HepG2 (cell line): ENCODE measurements at regions not wholly inside any gene's neighbourhood (a gene's known extent, or its start where the extent isn't known, plus 50 kb on each side); places are given as distances from the start of the nearest gene placed in this dataset.

ENCODE experiments used
- ATAC-seq: fragments of 200-7000 bp; cut with Tn5 transposase; 3 replicates; pipeline ENCODE4 v1.9.1; 2020; ENCODE audit warnings: mild to moderate bottlenecking, moderate library complexity
- BruUV-seq: library from RNA; stranded (reverse); fragments of 400-500 nt; replicated peaks from 2 replicates; lab custom pipeline; 2021; lab: Mats Ljungman, UMichigan
- CTCF ChIA-PET: fragments of 300-600 bp; formaldehyde crosslinking; extraction: SDS; loops from one replicate; lab custom pipeline; 2021; ENCODE audit warnings: low total read pairs, inconsistent platforms, low intra/inter-chr PET ratio; lab: Yijun Ruan, JAX
- POLR2A ChIA-PET: fragments of 350-600 bp; sonication (Branson Sonifier 250); formaldehyde crosslinking; loops from one replicate; lab custom pipeline; 2020; ENCODE audit warnings: antibody characterized with exemption, inconsistent platforms; lab: Yijun Ruan, JAX
- DNase-seq: peaks from one replicate; pipeline ENCODE4 v3.0.0-alpha.2; 2015; ENCODE audit warnings: low spot score
- FAIRE-seq: peaks from 3 replicates; lab custom pipeline; 2011; peaks lifted over from hg19 to GRCh38; lab: Jason Lieb, UNC
- H2AFZ ChIP-seq: one replicate; pipeline ENCODE4 v1.6.1; 2011; ENCODE audit warnings: low read length, inconsistent platforms
- H3K27ac ChIP-seq: fragments of 300-600 bp; 3 replicates; pipeline ENCODE4 v1.8.0; 2011; ENCODE audit warnings: mixed run types, mild to moderate bottlenecking, mixed read lengths, low read length, inconsistent platforms; ENCODE audit not compliant: insufficient read depth; ENCODE audit errors: extremely low read length
- H3K27me3 ChIP-seq, 2 experiments: fragments of 200-600 bp in 1 of 2; 2 replicates in 1 of 2; 3 replicates in 1 of 2; pipeline versions ENCODE4 v1.6.0 to v1.8.0; 2011; ENCODE audit warnings: low read length in 2 of 2, mild to moderate bottlenecking in 2 of 2, moderate library complexity in 2 of 2, inconsistent platforms in 1 of 2; ENCODE audit not compliant: insufficient read depth in 2 of 2, control insufficient read depth in 1 of 2
- H3K36me3 ChIP-seq, 2 experiments: fragments of 200-600 bp in 1 of 2; replicated peaks in 1 of 2; 2 replicates in 1 of 2; 3 replicates in 1 of 2; pipeline versions ENCODE4 v1.5.1 to v1.8.0; 2011; ENCODE audit warnings: low read length in 2 of 2, inconsistent platforms in 1 of 2; ENCODE audit not compliant: insufficient read depth in 2 of 2, control insufficient read depth in 1 of 2
- H3K4me1 ChIP-seq: 2 replicates; pipeline ENCODE4 v1.5.1; 2012; ENCODE audit warnings: low read length, inconsistent platforms; ENCODE audit not compliant: insufficient read depth
- H3K4me2 ChIP-seq: 2 replicates; pipeline ENCODE4 v1.6.0; 2011; ENCODE audit warnings: low read depth, low read length, inconsistent platforms
- H3K4me3 ChIP-seq, 3 experiments: fragments of 200-600 bp in 1 of 3; sonication (generic), shearing (Covaris generic) in 1 of 3; replicated peaks in 1 of 3; 2 replicates each; pipeline ENCODE4 v1.5.1; 2011 to 2016; ENCODE audit warnings: low read length in 3 of 3, inconsistent platforms in 2 of 3, low read depth in 2 of 3, mild to moderate bottlenecking in 2 of 3, control low read depth in 1 of 3, mixed read lengths in 1 of 3; ENCODE audit not compliant: insufficient read depth in 1 of 3
- H3K79me2 ChIP-seq: one replicate; pipeline ENCODE4 v1.6.1; 2011; ENCODE audit warnings: low read length, inconsistent platforms; ENCODE audit not compliant: insufficient read depth
- H3K9ac ChIP-seq: 2 replicates; pipeline ENCODE4 v1.6.0; 2011; ENCODE audit warnings: mild to moderate bottlenecking, low read depth, low read length, inconsistent platforms; ENCODE audit not compliant: insufficient read depth
- H3K9me3 ChIP-seq: 2 replicates; pipeline ENCODE4 v1.5.1; 2012; ENCODE audit warnings: mild to moderate bottlenecking, low read length
- H4K20me1 ChIP-seq: 2 replicates; pipeline ENCODE4 v1.6.0; 2011; ENCODE audit warnings: inconsistent platforms, mild to moderate bottlenecking, low read length, moderate library complexity; ENCODE audit not compliant: insufficient read depth
- GATA4 ChIP-seq: sonication (generic); IDR thresholded peaks from 2 replicates; pipeline ENCODE4 v1.6.1; 2016; ENCODE audit warnings: antibody characterized with exemption, low read depth, borderline replicate concordance
- HNRNPLL ChIP-seq: fragments of 200-400 bp; formaldehyde crosslinking; IDR thresholded peaks from 2 replicates; pipeline ENCODE4 v1.6.1; 2017; ENCODE audit warnings: mild to moderate bottlenecking, low read depth, low read length; ENCODE audit not compliant: poor library complexity, severe bottlenecking
- MZF1 ChIP-seq: sonication (generic); formaldehyde crosslinking; IDR thresholded peaks from 2 replicates; pipeline ENCODE4 v1.8.1; 2023; ENCODE audit warnings: mild to moderate bottlenecking, missing genetic modification reagents, borderline replicate concordance
- NBN ChIP-seq: fragments of 450-650 bp; conservative IDR thresholded peaks from 2 replicates; pipeline ENCODE4 v1.6.1; 2017
- RXRB ChIP-seq: IDR thresholded peaks from 2 replicates; pipeline ENCODE4 v1.6.1; 2016; ENCODE audit warnings: borderline replicate concordance, missing genetic modification reagents, missing compliant biosample characterization
- SMARCC2 ChIP-seq: fragments of 450-650 bp; IDR thresholded peaks from 2 replicates; pipeline ENCODE4 v1.6.1; 2017; ENCODE audit warnings: antibody characterized with exemption, mild to moderate bottlenecking
- ZNF160 ChIP-seq: sonication (generic); formaldehyde crosslinking; IDR thresholded peaks from 2 replicates; pipeline ENCODE4 v1.8.0; 2022; ENCODE audit warnings: mild to moderate bottlenecking, inconsistent platforms, missing genetic modification reagents
- ZNF33B ChIP-seq: sonication (generic); formaldehyde crosslinking; IDR thresholded peaks from 2 replicates; pipeline ENCODE4 v1.5.1; 2020; ENCODE audit warnings: mild to moderate bottlenecking, missing genetic modification reagents
- ZNF564 ChIP-seq: sonication (generic); formaldehyde crosslinking; IDR thresholded peaks from 2 replicates; pipeline ENCODE4 v1.8.1; 2023; ENCODE audit warnings: mild to moderate bottlenecking, missing genetic modification reagents
- ZNF616 ChIP-seq: sonication (generic); formaldehyde crosslinking; IDR thresholded peaks from 2 replicates; pipeline ENCODE4 v1.5.0; 2020; ENCODE audit warnings: low read depth, mild to moderate bottlenecking, missing genetic modification reagents
- WGBS: methylation state at CpG from one replicate; pipeline ENCODE4 v1.1.6; 2017; ENCODE audit warnings: low lambda C conversion rate; 5-methylcytosine and 5-hydroxymethylcytosine counted together
- in situ Hi-C: cut with HindIII; loops from 2 replicates; pipeline ENCODE4 v1.10.0; 2017; ENCODE audit warnings: low pct_unique_long_range_greater_than_20kb; ENCODE audit not compliant: extremely low pct_ligation_motif_present
- intact Hi-C: fragments of 100-400 bp; cut with micrococcal nuclease; formaldehyde crosslinking; loops from one replicate; pipeline ENCODE4 v1.10.0; 2022; ENCODE audit not compliant: unreplicated experiment
- TF ChIP-seq, protein P1 (sequence below): sonication (generic); formaldehyde crosslinking; IDR thresholded peaks from 2 replicates; pipeline ENCODE4 v1.4.0; 2020; ENCODE audit warnings: missing genetic modification reagents, mild to moderate bottlenecking, borderline replicate concordance
- TF ChIP-seq, protein P2 (sequence below), 2 experiments: sonication (generic) in 1 of 2; formaldehyde crosslinking in 1 of 2; IDR thresholded peaks; 2 replicates each; pipeline versions ENCODE4 v1.6.1 to v1.9.0; 2014 to 2022; ENCODE audit warnings: antibody characterized with exemption in 1 of 2, borderline replicate concordance in 1 of 2, inconsistent platforms in 1 of 2, low read depth in 1 of 2, missing genetic modification reagents in 1 of 2
- TF ChIP-seq, protein P3 (sequence below): sonication (generic); formaldehyde crosslinking; IDR thresholded peaks from 2 replicates; pipeline ENCODE4 v1.8.0; 2022; ENCODE audit warnings: missing genetic modification reagents, mild to moderate bottlenecking, inconsistent platforms, borderline replicate concordance
- TF ChIP-seq, protein P4 (sequence below): sonication (generic); formaldehyde crosslinking; IDR thresholded peaks from 2 replicates; pipeline ENCODE4 v1.4.0; 2020; ENCODE audit warnings: missing genetic modification reagents
- TF ChIP-seq, protein P5 (sequence below): sonication (generic); formaldehyde crosslinking; conservative IDR thresholded peaks from 2 replicates; pipeline ENCODE4 v1.4.0; 2020; ENCODE audit warnings: missing genetic modification reagents

DNA sequence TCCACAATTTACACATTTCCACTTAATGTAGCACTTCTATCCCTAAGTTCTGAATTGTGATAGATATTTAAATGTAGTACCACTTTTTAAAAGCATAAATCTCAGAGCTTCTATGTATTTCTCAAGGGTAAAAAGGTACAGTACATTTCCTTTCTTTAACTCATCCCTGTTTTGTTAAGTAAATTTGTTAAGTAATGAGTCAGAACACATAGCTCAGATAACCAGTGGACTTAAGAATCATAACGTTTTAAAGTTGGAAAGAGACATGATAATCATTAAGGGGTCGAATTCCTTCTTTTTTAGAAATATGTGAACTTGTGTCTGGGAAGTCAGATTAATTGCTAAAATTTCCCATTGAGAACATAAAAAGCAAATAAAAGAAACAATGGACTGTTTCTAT, 810.2 kb upstream of the NUDT12 start:
- ChIA-PET CTCF (no interaction called here), POLR2A (no interaction called here)
- Histone ChIP-seq H4K20me1 (no peaks in the 10 kb centered on the region), H3K9me3 (no peaks in the 10 kb centered on the region), H3K4me3 (no peak overlapping the region), H3K27ac (no peak overlapping the region), H3K4me1 (no peaks in the 10 kb centered on the region), H3K4me2 (no peak overlapping the region), H2AFZ (no peak overlapping the region), H3K79me2 (no peaks in the 10 kb centered on the region), H3K36me3 (no peaks in the 10 kb centered on the region), H3K27me3 (no peaks in the 10 kb centered on the region), H3K9ac (no peak overlapping the region)
- no peak for FAIRE-seq
- BruUV-seq, result no TSS peak
- no peak for ATAC-seq
- DNase-seq, result no peak
- in situ Hi-C loops, result no loop called here
- 23% methylated on average over 2 of the region's 2 CpGs for WGBS
- intact Hi-C loops, result no loop called here
- TF ChIP-seq, protein P1, sequence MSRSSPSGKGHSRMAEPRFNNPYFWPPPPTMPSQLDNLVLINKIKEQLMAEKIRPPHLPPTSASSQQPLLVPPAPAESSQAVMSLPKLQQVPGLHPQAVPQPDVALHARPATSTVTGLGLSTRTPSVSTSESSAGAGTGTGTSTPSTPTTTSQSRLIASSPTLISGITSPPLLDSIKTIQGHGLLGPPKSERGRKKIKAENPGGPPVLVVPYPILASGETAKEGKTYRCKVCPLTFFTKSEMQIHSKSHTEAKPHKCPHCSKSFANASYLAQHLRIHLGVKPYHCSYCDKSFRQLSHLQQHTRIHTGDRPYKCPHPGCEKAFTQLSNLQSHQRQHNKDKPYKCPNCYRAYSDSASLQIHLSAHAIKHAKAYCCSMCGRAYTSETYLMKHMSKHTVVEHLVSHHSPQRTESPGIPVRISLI, result no peak
- TF ChIP-seq ZNF160 (CRISPR knock-in tag), result no peak
- TF ChIP-seq GATA4, result no peak
- TF ChIP-seq, protein P2, sequence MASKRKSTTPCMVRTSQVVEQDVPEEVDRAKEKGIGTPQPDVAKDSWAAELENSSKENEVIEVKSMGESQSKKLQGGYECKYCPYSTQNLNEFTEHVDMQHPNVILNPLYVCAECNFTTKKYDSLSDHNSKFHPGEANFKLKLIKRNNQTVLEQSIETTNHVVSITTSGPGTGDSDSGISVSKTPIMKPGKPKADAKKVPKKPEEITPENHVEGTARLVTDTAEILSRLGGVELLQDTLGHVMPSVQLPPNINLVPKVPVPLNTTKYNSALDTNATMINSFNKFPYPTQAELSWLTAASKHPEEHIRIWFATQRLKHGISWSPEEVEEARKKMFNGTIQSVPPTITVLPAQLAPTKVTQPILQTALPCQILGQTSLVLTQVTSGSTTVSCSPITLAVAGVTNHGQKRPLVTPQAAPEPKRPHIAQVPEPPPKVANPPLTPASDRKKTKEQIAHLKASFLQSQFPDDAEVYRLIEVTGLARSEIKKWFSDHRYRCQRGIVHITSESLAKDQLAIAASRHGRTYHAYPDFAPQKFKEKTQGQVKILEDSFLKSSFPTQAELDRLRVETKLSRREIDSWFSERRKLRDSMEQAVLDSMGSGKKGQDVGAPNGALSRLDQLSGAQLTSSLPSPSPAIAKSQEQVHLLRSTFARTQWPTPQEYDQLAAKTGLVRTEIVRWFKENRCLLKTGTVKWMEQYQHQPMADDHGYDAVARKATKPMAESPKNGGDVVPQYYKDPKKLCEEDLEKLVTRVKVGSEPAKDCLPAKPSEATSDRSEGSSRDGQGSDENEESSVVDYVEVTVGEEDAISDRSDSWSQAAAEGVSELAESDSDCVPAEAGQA (IDR thresholded peaks at IDR 0.05; ENCODE audit: low read depth), result no peak
- TF ChIP-seq, protein P2 (CRISPR knock-in tag; IDR thresholded peaks at IDR 0.05; ENCODE audit: borderline replicate concordance), result no peak
- TF ChIP-seq RXRB (CRISPR knock-in tag), result no peak
- TF ChIP-seq NBN, result no peak
- TF ChIP-seq HNRNPLL, result no peak
- TF ChIP-seq ZNF564 (CRISPR knock-in tag), result no peak
- TF ChIP-seq MZF1 (CRISPR knock-in tag), result no peak
- TF ChIP-seq, protein P3, sequence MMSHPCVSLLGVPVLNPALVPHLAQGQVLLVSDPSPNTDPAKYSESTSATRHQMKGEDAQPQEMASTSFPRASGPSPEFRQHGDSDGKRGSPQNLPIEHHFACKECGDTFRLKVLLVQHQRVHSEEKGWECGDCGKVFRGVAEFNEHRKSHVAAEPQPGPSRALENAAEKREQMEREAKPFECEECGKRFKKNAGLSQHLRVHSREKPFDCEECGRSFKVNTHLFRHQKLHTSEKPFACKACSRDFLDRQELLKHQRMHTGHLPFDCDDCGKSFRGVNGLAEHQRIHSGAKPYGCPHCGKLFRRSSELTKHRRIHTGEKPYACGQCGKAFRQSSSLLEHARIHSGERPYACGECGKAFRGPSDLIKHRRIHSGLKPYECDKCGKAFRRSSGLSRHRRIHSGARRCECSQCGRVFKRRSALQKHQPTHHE, result no peak
- no peak for TF ChIP-seq ZNF33B (CRISPR knock-in tag)
- TF ChIP-seq SMARCC2, result no peak
- no peak for TF ChIP-seq ZNF616 (CRISPR knock-in tag)
- TF ChIP-seq, protein P4, sequence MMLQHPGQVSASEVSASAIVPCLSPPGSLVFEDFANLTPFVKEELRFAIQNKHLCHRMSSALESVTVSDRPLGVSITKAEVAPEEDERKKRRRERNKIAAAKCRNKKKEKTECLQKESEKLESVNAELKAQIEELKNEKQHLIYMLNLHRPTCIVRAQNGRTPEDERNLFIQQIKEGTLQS, result no peak
- TF ChIP-seq, protein P5, sequence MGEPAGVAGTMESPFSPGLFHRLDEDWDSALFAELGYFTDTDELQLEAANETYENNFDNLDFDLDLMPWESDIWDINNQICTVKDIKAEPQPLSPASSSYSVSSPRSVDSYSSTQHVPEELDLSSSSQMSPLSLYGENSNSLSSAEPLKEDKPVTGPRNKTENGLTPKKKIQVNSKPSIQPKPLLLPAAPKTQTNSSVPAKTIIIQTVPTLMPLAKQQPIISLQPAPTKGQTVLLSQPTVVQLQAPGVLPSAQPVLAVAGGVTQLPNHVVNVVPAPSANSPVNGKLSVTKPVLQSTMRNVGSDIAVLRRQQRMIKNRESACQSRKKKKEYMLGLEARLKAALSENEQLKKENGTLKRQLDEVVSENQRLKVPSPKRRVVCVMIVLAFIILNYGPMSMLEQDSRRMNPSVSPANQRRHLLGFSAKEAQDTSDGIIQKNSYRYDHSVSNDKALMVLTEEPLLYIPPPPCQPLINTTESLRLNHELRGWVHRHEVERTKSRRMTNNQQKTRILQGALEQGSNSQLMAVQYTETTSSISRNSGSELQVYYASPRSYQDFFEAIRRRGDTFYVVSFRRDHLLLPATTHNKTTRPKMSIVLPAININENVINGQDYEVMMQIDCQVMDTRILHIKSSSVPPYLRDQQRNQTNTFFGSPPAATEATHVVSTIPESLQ (CRISPR knock-in tag), result no peak
